Iris pigment epithelial cell (primary cell): ENCODE measurements at regions not wholly inside any gene's neighbourhood (a gene's known extent, or its start where the extent isn't known, plus 50 kb on each side); places are given as distances from the start of the nearest gene placed in this dataset.

Experiments used
- DNase-seq: peaks from one replicate; pipeline ENCODE4 v3.0.0-alpha.2; 2011; ENCODE audit warnings: low read depth

GRCh38 chr3:94179059-94179458 lies 116.2 kb downstream of the NSUN3 start:
- DNase-seq, result no peak

- no peak for DNase-seq
These were observed 120.7 kb downstream of the NSUN3 start for GRCh38 chr3:94183551-94183950.

GRCh38 chr3:94184781-94185180 lies 121.9 kb downstream of the NSUN3 start:
- peak; percentile 9 for DNase-seq

- DNase-seq, result no peak
These were observed 122.9 kb downstream of the NSUN3 start for GRCh38 chr3:94185753-94186152.

GRCh38 chr3:94187697-94188096 lies 124.8 kb downstream of the NSUN3 start:
- no peak for DNase-seq

- no peak for DNase-seq
These were observed 132.5 kb downstream of the NSUN3 start for GRCh38 chr3:94195381-94195780.

- DNase-seq, result no peak
These were observed 143.4 kb downstream of the NSUN3 start for GRCh38 chr3:94206291-94206690.

- no peak for DNase-seq
These were observed 147.4 kb downstream of the NSUN3 start for GRCh38 chr3:94210256-94210655.

- no peak for DNase-seq
These were observed 154.5 kb downstream of the NSUN3 start for GRCh38 chr3:94217406-94217805.

- no peak for DNase-seq
These were observed 157.6 kb downstream of the NSUN3 start for GRCh38 chr3:94220426-94220825.

- DNase-seq, result no peak
These were observed 159.0 kb downstream of the NSUN3 start for GRCh38 chr3:94221829-94222228.

GRCh38 chr3:94225148-94225865 lies 162.4 kb downstream of the NSUN3 start:
- DNase-seq, result no peak

GRCh38 chr3:94226078-94226477 lies 163.2 kb downstream of the NSUN3 start:
- peak; percentile 73 for DNase-seq

GRCh38 chr3:94232921-94233320 lies 170.1 kb downstream of the NSUN3 start:
- DNase-seq, result no peak

GRCh38 chr3:94234177-94234788 lies 171.4 kb downstream of the NSUN3 start:
- peak; percentile 54 for DNase-seq

- DNase-seq, result no peak
These were observed 179.1 kb downstream of the NSUN3 start for GRCh38 chr3:94241986-94242385.

- no peak for DNase-seq
These were observed 183.3 kb downstream of the NSUN3 start for GRCh38 chr3:94246171-94246570.

- no peak for DNase-seq
These were observed 185.2 kb downstream of the NSUN3 start for GRCh38 chr3:94248042-94248441.

- peak; percentile 60 for DNase-seq
These were observed 186.7 kb downstream of the NSUN3 start for GRCh38 chr3:94249491-94250079.

- no peak for DNase-seq
These were observed 188.7 kb downstream of the NSUN3 start for GRCh38 chr3:94251566-94251965.

- no peak for DNase-seq
These were observed 189.5 kb downstream of the NSUN3 start for GRCh38 chr3:94252316-94252715.

- DNase-seq, result no peak
These were observed 194.3 kb downstream of the NSUN3 start for GRCh38 chr3:94256888-94257813.
